ENCODE measurements at regions not wholly inside any gene's neighbourhood (a gene's known extent, or its start where the extent isn't known, plus 50 kb on each side); places are given as distances from the start of the nearest gene placed in this dataset.

DNA sequence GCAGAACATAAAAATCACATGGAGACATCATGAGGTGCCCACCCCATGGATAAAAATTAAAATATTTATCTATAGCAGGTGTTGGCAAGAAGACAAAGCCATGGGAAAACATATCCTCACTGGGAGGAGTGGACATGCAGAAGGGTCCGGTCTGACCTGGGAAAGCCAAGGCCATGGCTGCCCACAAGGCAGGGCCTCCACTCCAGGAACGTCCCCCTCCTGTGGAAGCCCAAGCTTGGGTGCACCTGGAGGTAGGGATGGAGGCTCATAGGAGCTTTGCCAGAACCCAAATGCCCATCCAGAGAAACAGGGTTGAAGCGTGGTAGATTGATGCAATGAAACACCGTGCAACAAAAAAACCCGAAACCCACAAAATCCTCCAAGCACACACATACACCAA, 81.4 kb upstream of the COL5A1 start:
- H2AFZ ChIP-seq (replicated peaks): no peak overlapping the region
- Mint-ChIP-seq H3K4me1 (peaks cover 1% of the 10 kb centered on the region), H3K27ac (no peak overlapping the region), H3K4me3 (no peak overlapping the region), H3K36me3 (no peaks in the 10 kb centered on the region), H3K27me3 (ENCODE audit: insufficient read depth, low read depth) (peaks cover 12% of the 10 kb centered on the region), H3K9me3 (peaks cover 9% of the 10 kb centered on the region)
- no peaks in the 10 kb centered on the region for H3K79me2 ChIP-seq (ENCODE audit: low read depth)
- no peaks in the 10 kb centered on the region for H3K4me1 ChIP-seq
- H3K4me3 ChIP-seq: no peak overlapping the region
- no peaks in the 10 kb centered on the region for H3F3A ChIP-seq (ENCODE audit: low read depth)
- no peak overlapping the region for H3K4me2 ChIP-seq
- H3K27ac ChIP-seq: no peak overlapping the region
- H3K36me3 ChIP-seq: no peaks in the 10 kb centered on the region
- no peak for TF ChIP-seq EZH2phosphoT487 (IDR thresholded peaks at IDR 0.05)
- TF ChIP-seq, protein P1, sequence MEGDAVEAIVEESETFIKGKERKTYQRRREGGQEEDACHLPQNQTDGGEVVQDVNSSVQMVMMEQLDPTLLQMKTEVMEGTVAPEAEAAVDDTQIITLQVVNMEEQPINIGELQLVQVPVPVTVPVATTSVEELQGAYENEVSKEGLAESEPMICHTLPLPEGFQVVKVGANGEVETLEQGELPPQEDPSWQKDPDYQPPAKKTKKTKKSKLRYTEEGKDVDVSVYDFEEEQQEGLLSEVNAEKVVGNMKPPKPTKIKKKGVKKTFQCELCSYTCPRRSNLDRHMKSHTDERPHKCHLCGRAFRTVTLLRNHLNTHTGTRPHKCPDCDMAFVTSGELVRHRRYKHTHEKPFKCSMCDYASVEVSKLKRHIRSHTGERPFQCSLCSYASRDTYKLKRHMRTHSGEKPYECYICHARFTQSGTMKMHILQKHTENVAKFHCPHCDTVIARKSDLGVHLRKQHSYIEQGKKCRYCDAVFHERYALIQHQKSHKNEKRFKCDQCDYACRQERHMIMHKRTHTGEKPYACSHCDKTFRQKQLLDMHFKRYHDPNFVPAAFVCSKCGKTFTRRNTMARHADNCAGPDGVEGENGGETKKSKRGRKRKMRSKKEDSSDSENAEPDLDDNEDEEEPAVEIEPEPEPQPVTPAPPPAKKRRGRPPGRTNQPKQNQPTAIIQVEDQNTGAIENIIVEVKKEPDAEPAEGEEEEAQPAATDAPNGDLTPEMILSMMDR (IDR thresholded peaks at IDR 0.05): no peak
- TF ChIP-seq EZH2 (IDR thresholded peaks at IDR 0.05): no peak
- H4K20me1 ChIP-seq (ENCODE audit: low read depth): no peaks in the 10 kb centered on the region
- no peaks in the 10 kb centered on the region for H3K27me3 ChIP-seq
- H3K9me3 ChIP-seq (ENCODE audit: low read depth): no peaks in the 10 kb centered on the region
- DNase-seq (ENCODE audit: low spot score): no peak
- no peak overlapping the region for H3K9ac ChIP-seq

GRCh38 chr9:134560654-134561053, 80.9 kb upstream of the COL5A1 start:
- Histone ChIP-seq H3K79me2 (ENCODE audit: low read depth) (no peaks in the 10 kb centered on the region), H3K36me3 (no peaks in the 10 kb centered on the region), H4K20me1 (ENCODE audit: low read depth) (no peaks in the 10 kb centered on the region), H3K4me1 (no peaks in the 10 kb centered on the region), H3K9me3 (ENCODE audit: low read depth) (no peaks in the 10 kb centered on the region), H3K27ac (no peak overlapping the region), H3F3A (ENCODE audit: low read depth) (no peaks in the 10 kb centered on the region), H3K9ac (no peak overlapping the region), H3K27me3 (no peaks in the 10 kb centered on the region), H3K4me2 (no peak overlapping the region), H2AFZ (replicated peaks) (no peak overlapping the region), H3K4me3 (no peak overlapping the region)
- no peak for TF ChIP-seq EZH2 (IDR thresholded peaks at IDR 0.05)
- TF ChIP-seq EZH2phosphoT487 (IDR thresholded peaks at IDR 0.05): no peak
- TF ChIP-seq, protein P1 (IDR thresholded peaks at IDR 0.05): no peak
- Mint-ChIP-seq H3K27ac (no peak overlapping the region), H3K4me3 (no peak overlapping the region), H3K36me3 (no peaks in the 10 kb centered on the region), H3K4me1 (no peaks in the 10 kb centered on the region), H3K9me3 (peaks cover 9% of the 10 kb centered on the region), H3K27me3 (ENCODE audit: insufficient read depth, low read depth) (peaks cover 12% of the 10 kb centered on the region)
- DNase-seq (ENCODE audit: low spot score): no peak

DNA sequence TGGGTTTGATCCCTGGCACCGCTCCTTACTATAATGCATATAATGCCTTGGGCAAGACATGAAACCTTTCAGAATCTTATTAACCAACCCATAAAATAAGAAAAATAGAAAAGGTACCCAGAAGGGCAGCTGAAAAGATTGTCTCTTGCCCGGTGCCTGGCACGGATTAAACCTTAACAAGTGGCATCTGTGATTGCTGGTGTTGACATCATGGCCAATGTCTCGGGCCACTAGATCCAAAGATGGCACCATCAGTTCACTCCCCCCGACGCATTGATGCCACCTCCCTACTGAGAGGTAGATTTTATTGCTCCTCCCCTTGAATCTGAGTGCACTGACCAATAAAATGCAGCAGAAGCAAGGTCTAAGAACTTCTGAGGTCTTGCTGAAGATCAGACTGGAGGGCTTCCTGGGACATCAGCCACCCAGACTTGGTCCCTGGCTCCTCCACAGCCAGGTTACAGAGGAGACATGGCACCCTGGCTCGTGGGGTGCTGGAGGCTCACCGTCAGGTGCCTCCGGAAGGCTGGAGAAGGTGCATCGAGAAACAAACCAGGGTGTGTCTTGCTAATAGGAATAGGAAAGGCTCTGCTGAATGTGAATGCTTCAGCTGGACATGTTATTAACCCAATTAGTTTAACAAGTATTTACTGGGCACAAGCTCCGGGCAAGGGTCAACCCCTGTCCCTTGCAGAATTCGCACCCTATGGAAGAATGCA, 80.0 kb upstream of the COL5A1 start:
- no peaks in the 10 kb centered on the region for H4K20me1 ChIP-seq (ENCODE audit: low read depth)

More for the DNA sequence above, 80.0 kb upstream of the COL5A1 start:
- H3K9me3 ChIP-seq (ENCODE audit: low read depth): no peaks in the 10 kb centered on the region
- TF ChIP-seq EZH2 (IDR thresholded peaks at IDR 0.05): no peak
- TF ChIP-seq EZH2phosphoT487 (IDR thresholded peaks at IDR 0.05): no peak
- TF ChIP-seq, protein P1 (IDR thresholded peaks at IDR 0.05): no peak
- H3K4me3 Mint-ChIP-seq: no peak overlapping the region
- no peaks in the 10 kb centered on the region for H3K4me1 Mint-ChIP-seq
- no peak overlapping the region for H3K4me2 ChIP-seq
- no peaks in the 10 kb centered on the region for H3K36me3 ChIP-seq
- H2AFZ ChIP-seq (replicated peaks): no peak overlapping the region
- H3K9me3 Mint-ChIP-seq: peaks cover 9% of the 10 kb centered on the region
- H3K27ac Mint-ChIP-seq: no peak overlapping the region
- H3K27me3 ChIP-seq: no peaks in the 10 kb centered on the region
- DNase-seq (ENCODE audit: low spot score): no peak
- no peaks in the 10 kb centered on the region for H3K36me3 Mint-ChIP-seq
- no peaks in the 10 kb centered on the region for H3K4me1 ChIP-seq
- H3K4me3 ChIP-seq: no peak overlapping the region
- H3K27me3 Mint-ChIP-seq (ENCODE audit: insufficient read depth, low read depth): peaks cover 11% of the 10 kb centered on the region
- no peak overlapping the region for H3K9ac ChIP-seq
- H3K79me2 ChIP-seq (ENCODE audit: low read depth): no peaks in the 10 kb centered on the region
- H3K27ac ChIP-seq: no peak overlapping the region
- no peaks in the 10 kb centered on the region for H3F3A ChIP-seq (ENCODE audit: low read depth)
